Activated naive CD4-positive, alpha-beta T cell treated with Interleukin-2 at 50 U/mL for 16 hours (primary cell): ENCODE measurements at regions not wholly inside any gene's neighbourhood (a gene's known extent, or its start where the extent isn't known, plus 50 kb on each side); places are given as distances from the start of the nearest gene placed in this dataset.

Experiments
- DNase-seq: peaks from one replicate; pipeline ENCODE4 v3.0.0-alpha.2; 2020

GRCh38 chr17:27396045-27396444 lies 60.2 kb upstream of the KSR1 start:
- no peak for DNase-seq

GRCh38 chr17:27396941-27397340 lies 59.3 kb upstream of the KSR1 start:
- DNase-seq, result no peak

- DNase-seq, result no peak
Measured at GRCh38 chr17:27398691-27399090, 57.6 kb upstream of the KSR1 start.

- DNase-seq, result no peak
Measured at GRCh38 chr17:27400991-27401390, 55.3 kb upstream of the KSR1 start.

GRCh38 chr17:27402943-27403342 lies 53.3 kb upstream of the KSR1 start:
- DNase-seq, result no peak

- DNase-seq, result no peak
Measured at GRCh38 chr17:27403480-27404005, 52.7 kb upstream of the KSR1 start.

GRCh38 chr17:27404676-27405075 lies 51.6 kb upstream of the KSR1 start:
- DNase-seq, result no peak
